GM19397 (cell line): ENCODE measurements at regions not wholly inside any gene's neighbourhood (a gene's known extent, or its start where the extent isn't known, plus 50 kb on each side); places are given as distances from the start of the nearest gene placed in this dataset.

ENCODE experiments used
- ATAC-seq: cut with Tn5 transposase; IDR thresholded peaks from one replicate; pipeline ENCODE4 v1.9.1; 2021; ENCODE audit warnings: mild to moderate bottlenecking, moderate library complexity; ENCODE audit not compliant: unreplicated experiment

DNA sequence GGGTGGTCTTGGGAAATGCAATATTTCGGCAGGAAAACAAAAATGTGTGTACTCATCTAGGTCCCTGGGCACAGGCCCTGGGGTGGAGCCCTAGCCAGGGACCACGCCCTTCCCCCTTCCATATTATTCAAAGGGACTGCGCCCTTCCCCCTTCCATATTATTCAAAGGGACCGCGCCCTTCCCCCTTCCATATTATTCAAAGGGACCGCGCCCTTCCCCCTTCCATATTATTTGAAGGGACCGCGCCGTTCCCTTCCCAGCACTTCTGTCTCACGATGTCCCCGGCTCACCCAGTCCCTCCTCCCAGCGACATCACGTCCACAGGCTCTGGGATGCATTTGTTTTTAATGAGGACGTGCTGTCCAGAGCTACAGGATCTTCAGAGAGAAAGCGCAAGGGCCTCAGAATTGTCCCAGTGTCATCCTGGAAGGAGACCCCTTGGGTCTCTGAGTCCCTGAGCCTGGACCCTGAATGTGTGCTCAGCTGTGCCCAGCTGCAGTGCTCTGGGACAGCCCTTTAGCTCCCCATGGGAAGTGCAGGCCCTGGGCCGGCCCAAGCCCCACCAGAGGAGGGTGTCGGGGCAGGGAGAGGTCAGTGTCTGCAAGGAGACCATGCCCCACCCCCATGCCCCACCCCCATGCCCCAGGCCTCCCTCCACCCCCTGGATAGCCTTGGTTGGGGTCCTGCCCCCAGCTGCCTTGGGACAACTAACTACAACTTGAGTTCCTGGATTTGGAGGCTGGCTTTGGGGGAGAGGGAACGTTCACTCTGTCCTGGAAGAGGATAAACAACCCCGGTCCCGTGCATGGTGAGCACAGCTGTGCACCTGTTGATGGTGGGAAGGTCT is 810.0 kb downstream of the BRD1 start:
- ATAC-seq = no peak

DNA sequence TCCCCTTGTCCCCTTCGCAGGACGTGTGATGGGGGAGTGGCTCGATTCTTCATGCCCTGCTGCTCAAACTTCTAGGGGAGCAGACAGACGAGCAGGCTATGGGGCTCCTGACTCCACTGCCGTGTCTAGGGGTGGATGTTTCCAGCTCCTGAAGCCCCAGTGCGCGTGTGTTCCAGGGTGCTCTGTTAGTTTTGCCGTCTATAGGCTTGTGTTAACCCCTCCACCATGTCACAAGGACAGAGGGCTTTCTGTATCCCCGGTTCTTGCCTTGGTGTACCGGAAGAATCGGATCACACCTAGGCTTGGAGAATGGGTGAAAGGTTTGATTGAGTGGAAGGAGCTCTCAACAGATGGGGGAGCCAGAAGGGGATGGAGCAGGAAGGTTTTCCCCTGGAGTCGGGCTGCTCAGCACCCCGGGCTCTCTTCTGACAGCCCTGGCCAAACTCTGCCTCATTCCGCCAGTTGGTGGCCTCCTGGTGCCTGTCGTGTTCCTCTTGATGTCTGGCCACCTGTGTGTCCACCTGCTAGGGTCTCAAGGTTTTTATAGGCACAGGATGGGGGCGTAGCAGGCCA is 810.7 kb downstream of the BRD1 start:
- ATAC-seq = no peak

DNA sequence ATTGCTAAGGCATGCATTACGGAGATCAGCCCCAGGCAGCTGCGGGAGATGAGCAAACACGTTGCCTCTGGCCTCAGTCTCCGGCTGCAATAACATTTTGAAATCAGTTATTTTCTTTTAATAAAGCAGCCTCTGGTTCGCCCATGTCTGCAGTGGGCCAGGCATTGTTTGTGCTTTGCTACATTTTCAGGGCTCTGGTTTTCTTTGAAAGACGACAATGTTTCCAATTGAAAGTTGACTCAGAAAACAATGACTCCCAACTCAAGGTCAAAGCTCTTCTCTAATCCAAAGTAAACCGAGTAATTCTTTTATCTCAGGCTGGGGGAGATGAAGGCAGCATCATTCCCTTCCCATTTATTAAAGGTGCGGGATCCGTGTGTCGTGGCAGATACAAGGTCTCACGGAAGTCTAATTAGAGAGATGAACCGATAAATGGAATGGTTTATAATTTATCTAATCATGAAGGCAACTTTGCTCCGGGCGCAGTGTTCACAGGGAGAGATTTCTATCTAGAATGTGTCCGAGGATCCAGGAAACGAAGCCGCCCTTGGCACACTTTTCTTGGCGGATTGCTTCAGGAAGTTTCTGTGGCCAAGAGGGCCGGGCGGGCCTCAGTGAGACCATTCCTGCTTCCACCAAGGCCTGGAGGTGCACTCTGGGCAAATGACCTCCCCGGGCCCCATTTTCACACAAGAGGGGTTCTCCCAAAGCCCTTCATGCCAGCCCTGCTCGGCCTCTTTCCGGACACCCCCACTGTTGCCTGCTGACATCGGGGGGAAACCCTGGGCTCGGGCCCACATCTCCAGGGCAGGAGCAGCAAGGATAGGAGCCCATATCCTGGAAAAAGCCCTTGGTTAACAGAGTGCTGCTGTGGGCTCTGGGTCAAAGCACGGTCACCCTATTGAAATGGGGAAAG is 811.4 kb downstream of the BRD1 start:
- no peak for ATAC-seq

DNA sequence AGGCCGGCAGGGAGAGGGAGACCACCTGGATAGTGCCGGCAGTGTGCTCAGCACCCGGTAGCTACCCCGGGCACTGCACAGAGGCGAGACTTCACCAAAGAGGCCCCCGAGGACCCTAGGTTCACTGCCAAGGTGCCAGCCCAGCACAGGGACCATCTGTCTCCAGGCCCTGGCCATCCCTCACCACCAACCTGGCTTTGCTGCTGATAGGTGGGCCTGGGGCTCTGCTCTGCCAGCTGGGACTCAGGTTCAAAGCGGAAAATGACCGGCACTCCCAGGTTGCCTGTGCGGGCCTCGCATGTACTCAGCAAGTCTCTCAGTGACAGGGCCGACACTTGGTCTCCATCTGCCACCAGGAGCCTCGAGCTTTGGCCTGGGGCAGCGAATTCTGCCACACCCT is 812.2 kb downstream of the BRD1 start:
- no peak for ATAC-seq

DNA sequence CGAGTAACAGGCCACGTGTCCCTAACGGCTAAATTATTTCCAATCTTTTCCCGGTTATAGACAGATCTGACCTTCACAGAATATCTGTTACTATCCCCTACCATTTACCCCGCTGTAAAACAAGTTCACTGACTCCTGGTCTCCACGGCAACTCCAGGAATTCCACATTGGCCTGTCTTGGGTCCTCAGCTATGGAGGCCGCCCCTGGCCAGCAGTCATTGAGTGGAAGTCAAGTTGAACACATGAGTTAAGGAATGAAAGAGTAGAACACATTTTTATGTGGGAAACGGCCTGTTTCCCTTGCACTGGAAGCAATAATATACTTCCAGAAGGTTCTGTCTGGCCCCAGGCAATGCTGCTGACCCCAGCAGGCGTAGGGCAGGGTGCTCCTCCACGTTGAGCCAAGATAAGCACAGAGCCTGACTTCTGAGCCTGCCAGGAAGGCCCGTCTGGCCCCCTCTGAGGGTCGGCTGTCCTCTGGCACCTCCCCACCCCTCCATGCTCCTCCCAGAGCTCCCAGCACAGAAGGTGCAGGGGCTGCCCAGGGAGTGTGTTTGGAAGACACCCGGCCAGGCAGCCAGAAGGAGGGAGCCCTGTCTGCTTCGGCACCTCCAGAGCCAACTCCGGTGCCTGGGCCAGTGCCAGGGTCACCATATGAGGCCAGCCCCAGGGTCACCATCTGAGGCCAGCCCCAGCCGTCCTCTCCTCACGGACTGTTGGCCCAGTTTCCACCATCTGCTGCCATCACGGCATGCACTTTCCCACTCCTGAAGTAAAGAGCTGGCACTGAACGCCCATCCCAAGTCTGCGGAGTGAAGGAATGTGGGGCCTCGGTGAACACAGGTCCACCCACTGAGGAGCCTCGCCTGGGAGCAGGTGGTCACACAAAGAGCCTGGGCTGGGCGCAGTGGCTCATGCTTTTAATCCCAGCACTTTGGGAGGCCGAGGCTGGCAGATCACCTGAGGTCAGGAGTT is 813.2 kb downstream of the BRD1 start:
- no peak for ATAC-seq

DNA sequence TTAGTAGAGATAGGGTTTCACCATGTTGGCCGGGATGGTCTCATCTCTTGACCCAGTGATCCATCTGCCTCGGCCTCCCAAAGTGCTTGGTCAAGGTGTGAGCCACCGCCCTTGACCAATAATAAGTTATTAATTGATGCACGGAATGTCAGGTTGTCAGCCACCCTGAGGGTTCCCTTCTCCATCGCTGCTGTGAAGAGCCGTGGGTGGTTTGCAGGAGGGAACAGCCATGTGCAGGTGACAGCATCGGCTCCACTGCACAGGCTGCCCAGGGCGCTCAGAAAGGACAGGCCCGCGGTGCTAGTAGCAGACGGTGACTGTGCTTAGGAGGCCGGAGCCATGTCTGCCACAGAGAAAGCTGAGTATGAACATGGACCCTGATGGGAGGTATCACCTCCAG is 814.0 kb downstream of the BRD1 start:
- no peak for ATAC-seq

DNA sequence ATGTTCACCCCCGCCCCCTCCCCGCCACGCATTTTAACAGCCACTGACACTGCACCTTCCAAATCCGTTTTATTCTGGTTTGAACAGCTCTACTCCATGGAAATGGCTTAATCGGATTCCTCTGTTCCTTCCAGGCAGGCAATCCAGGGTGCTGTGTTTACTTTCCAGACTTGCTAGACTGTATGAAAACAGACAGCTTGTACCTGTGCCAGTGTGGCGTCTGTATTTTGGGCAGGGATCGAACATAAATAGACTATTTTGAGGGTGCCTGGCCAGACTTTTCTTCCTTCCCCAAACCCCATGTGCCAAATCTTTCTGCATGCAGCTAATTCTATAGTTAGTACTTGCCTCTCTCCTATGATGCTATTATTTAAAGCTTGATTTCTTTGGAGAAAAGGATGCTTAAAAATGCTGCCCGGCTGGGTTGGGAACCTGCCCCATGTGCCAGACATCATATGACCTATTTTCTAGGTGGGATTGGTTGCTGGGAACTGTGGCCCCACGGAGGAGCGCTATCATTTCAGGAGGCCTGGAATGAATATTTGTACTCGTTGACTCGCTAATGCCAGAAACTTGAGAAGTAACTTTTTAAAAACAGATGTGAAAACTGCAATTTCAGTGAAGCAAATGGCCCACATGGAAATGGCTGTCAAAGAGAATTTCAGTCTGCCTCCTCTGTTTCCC is 814.8 kb downstream of the BRD1 start:
- no peak for ATAC-seq

DNA sequence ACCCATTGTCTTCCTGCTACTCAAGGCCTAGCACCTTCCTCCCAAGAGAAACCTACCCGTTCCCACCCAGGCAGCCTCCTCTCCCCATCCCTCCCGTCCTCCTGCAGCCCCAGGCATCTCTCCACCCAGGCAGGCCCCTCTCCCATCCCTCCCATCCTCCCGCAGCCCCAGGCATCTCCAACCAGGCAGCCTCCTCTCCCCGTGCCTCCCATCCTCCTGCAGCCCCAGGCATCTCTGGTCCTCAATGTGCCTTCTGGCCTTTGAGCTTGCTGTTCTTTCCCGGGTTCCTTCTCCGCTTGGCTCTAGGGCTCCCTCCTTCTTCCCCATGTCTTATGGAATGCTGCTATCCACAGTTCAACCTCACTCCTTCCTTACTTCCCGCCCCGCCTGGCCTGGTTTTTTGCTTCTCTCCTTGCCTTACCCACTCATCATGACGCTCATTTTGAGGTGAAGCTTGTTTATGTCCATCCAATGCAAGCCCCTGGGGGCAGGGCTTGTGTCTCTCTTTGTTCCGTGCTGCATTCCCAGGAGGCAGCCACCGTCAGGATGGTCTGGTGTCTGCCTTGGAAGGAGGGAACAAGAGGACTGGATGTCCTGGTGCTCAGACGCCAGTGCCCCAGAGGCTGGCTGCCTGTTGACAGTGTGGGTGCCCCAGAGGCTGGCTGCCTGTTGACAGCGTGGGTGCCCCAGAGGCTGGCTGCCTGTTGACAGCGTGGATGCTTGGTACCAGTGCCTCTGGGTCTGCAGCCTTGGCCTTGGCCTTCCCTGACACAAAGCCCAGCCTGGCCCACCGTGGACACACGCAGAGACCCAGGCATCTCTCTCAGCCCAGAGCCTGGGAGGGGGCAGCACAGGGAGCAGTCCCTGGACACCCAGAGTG is 815.7 kb downstream of the BRD1 start:
- ATAC-seq = no peak

DNA sequence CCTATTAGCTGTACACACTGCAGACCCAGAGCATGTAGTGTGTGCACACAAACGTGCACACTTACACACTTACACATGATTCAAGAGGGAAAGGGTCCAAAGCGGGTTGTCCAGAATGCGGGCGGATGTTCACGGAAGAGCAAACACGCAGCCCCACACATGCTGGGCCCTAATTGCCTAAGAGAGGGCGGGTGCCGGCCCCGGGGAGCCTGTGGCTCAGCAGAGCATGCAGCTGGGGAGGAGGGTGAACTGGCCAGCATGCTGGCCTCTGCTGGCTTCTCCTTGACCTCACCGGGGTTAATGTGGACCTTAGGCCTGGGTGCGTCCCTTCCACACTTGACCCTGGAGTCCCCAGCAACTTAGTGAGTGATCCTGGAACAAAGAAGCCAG is 816.3 kb downstream of the BRD1 start:
- ATAC-seq = no peak

DNA sequence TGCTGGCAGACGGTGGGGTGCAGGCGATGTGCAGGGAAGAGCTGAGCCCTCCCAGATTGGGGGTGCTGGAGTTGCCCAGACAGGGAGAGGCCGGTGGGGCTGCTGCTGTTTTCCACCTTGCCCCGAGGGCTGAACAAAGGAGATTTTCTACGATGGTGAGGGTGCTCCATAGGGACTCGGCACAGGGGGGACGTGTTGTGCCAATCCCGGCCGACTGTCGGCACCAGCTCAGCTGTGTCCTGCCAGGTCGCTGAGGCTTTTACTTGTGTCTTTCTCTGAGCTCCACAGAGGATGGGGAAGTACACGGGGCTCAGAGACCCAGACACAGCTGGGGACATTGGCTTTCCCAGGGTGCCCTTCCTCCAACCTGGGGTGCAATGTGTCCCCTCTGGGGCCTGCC is 816.8 kb downstream of the BRD1 start:
- ATAC-seq = no peak

DNA sequence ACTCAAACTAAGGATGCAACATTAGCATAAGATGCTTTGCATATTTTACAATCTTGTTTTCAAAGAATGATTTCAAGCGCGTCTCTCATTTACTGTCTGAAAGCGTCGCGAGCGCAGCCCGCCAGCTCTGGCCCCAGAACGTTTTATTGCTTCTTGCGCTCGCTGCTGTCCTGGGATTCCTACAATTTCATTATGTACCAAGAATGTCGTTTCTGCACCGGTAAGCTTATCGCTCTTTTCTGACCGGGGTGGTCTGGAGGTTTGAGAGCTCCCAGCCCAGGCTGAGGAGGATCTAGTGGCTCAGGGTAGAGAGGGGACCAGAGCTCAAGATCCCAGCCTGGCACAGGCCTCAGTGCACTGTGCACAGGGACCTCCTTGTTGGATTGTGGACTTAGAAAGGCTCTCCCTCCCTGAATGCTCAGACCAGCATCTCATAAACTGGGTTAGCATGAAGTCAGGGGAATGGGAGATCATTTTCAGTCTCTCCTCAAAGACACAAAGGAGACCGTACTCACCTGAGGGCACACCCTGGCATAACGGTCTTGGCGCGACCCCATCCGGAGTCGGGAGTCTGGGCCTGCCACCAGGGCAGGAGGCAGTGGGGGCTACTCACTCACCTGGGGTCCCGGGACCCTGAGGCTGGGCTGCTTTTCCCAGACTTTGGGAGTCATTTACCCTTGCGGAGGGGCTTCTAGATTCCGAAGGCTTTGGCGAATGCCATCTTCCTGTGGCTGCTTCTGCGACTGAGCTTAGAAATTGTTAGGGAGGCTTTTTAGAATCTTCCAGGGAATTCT is 817.4 kb downstream of the BRD1 start:
- no peak for ATAC-seq

DNA sequence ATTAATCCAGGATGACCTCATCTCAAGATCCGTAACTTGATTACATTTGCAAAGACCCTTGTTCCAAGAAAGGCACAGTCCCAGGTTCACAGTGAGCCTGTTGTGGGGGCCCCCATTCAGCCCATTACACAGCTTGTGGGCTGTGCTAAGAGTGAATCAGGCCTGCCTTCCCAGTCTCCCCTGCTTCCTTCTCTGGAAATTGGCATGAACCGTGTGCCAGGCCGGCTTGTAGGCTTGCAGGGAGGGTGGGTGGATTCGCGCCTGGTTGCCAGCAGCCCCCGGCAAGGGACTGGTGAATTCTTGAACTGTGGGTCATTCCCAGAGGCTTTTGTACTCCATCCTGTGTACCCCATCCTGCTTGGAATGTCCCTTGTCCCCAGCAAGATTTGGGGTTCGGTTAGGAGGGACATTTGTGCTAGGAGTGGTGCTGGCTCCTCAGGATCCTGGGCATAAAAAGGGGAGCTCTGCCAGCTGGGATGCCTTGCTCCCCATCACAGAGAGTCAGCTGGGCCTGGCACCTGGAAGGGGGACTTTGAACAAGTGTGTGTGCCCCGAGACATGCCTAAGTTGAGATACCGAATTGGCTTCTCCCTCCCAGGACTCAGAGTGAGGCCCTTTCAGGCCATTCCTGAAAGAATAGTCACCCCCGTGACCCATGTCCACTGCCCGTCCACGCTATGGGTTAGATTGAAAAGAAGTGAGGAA is 818.2 kb downstream of the BRD1 start:
- no peak for ATAC-seq

DNA sequence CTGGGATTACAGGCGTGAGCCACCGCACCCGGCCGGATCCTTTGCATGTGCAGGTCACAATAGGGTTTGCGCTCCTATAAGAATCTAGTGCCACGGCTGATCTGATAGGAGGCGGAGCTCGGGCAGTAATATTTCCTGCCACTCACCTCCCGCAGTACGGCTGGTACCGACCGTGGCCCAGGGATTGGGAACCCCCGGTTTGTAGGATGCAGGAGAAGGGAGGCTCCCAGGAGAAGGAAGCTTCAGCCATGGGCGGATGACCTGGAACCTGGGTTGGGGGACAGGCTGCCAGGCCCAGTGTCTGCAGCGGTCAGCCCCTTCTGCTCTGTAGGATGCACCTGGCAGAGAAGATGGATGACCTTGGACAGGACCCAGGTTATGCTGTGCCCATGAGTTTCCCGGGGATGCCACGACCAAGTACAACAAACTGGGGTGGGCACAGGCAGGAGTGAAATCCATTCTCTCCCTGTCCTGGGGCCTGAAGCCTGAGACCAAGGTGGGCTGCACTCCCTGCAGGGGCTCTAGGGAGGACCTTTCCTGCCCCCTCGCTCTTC is 818.9 kb downstream of the BRD1 start:
- ATAC-seq = no peak

DNA sequence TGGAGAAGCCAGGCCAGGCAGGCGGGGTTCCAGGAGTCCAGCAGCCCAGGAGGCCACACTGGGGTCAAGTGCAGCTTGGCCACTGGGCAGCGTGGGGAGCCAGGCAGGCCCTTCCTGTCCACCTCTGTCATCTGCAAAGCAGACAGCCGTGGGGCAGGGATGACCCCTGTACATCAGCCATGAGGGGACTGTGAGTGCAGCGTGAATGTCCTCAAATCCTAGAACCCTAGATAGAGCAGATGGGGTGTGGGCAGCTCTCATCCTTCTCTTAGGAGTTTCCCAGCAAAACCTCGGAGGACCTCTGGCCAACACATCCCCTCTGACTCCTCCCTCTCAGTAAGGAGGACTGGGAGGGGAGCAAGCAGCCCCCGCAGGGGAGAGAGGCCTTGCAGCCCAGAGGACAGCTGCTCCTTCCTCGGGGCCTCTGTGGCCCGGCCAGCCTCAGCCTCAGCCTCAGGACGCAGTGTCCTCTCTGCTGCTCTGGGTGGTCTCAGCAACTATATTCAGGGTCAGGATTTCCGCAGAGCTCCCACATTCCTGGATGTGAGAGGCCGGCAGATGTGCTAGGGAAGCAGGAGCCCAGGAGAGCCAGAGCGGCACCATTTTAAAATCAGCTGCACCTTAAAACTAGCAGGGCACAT is 820.5 kb downstream of the BRD1 start:
- ATAC-seq = no peak

DNA sequence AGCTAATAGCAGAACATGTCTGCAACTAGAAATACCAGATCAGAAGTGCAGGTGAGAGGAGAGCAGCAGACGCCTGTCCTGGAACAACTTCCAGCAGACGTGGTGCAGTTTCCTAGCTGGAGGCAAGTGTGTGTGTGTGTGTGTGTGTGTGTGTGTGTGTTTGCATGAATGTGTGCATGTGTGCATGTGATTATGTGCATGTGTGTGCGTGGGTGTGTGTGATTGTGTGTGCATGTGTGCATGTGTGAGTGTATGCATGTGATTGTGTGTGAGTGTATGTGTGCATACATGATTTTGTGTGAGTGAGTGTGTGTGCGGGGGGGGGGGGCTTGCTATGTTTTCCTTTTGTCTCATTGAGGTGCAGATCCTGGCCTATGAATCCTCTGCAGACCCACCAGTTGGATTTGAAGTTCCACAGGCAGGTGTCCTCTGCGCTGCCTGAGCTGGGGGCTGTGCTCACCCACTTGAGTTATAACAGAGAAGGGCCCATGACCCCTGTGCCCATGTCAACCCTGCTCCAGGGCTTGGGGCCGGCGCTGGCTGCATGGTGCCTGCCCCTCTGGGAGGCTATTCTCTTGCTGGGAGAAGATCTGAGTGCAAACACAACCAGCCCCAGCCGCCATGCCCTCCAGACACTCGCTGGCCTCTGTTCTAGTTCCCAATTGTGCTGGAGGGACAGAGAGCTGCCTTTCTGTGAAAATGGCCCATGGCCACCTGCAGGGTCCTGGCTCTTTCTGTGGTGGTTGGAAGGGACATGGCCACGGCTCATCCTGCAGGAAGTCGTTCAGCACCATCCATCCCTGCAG is 821.3 kb downstream of the BRD1 start:
- no peak for ATAC-seq

DNA sequence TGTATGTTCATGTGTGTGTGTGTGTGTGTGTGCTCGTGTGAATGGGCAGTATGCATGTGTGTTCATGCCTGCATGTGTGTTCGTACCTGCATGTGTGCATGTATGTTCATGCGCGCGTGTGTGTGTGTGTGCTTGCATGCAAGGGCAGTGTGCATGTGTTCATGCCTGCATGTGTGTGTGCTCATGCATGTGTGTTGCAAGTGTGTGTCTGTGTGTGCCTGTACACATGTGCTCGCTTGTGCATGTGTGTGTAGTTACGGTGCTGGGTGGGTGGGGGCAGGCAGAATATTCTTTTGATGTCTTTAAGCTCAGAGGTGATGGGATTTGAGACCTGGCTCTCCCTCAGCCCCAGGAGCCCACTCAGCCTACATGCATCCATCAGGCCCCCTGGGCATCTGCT is 822.1 kb downstream of the BRD1 start:
- ATAC-seq = no peak
